ENCODE measurements at regions not wholly inside any gene's neighbourhood (a gene's known extent, or its start where the extent isn't known, plus 50 kb on each side); places are given as distances from the start of the nearest gene placed in this dataset.

DNA sequence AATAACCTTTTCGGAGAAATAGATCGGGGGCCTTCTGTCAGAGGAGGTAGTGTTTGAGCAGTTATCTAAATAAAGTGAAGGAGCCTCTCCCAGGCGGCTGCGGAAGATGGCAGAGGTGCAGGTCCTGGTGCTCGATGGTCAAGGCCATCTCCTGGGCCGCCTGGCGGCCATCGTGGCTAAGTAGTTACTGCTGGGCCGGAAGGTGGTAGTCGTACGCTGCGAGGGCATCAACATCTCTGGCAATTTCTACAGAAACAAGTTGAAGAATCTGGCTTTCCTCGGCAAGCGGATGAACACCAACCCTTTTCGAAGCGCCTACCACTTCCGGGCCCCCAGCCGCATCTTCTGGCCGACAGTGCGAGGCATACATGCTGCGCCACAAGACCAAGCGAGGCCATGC is 186.1 kb downstream of the KTN1 start:
- no peak overlapping the region for H3K27ac ChIP-seq (ENCODE audit: low read depth, low read length, severe bottlenecking)
- WGBS, 2 experiments (ENCODE audit: insufficient coverage in 2 of 2): 94 to 98% methylated on average over 21 to 22 of the region's 22 CpGs
- no peak overlapping the region for H3K4me3 ChIP-seq (ENCODE audit: extremely low read depth, insufficient read depth, low read length, poor library complexity, severe bottlenecking)
- no peaks in the 10 kb centered on the region for H3K4me1 ChIP-seq (ENCODE audit: control insufficient read depth, insufficient read depth, low read length, poor library complexity, severe bottlenecking)
- no peaks in the 10 kb centered on the region for H3K9me3 ChIP-seq (ENCODE audit: control insufficient read depth, low read length)
- H3K36me3 ChIP-seq (ENCODE audit: control insufficient read depth, insufficient read depth, low read length): no peaks in the 10 kb centered on the region

DNA sequence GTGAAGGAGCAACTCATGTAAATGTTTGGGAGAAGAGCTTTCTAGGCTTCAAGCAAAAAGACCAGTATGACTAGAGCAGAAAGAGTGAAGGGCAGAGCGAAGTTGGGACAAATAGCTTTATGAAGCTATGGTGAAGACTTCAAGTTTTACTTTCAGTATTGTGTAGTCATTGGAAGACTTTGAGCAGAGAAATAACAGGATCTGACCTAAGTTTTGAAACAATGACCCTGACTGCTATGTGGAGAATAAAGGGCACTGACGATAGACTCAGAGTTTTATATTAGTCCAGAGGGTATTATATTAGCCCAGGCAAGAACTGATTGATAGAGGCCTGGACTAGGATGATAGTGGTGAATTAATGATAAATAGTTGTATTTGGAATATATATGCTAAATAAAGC is 187.3 kb downstream of the KTN1 start:
- Histone ChIP-seq H3K27ac (ENCODE audit: low read depth, low read length, severe bottlenecking) (no peak overlapping the region), H3K4me1 (ENCODE audit: control insufficient read depth, insufficient read depth, low read length, poor library complexity, severe bottlenecking) (no peaks in the 10 kb centered on the region), H3K9me3 (ENCODE audit: control insufficient read depth, low read length) (no peaks in the 10 kb centered on the region), H3K4me3 (ENCODE audit: extremely low read depth, insufficient read depth, low read length, poor library complexity, severe bottlenecking) (no peak overlapping the region), H3K36me3 (ENCODE audit: control insufficient read depth, insufficient read depth, low read length) (no peaks in the 10 kb centered on the region)
- WGBS, 2 experiments (ENCODE audit: insufficient coverage in 2 of 2): 97 to 100% methylated on average over 2 of the region's 2 CpGs

DNA sequence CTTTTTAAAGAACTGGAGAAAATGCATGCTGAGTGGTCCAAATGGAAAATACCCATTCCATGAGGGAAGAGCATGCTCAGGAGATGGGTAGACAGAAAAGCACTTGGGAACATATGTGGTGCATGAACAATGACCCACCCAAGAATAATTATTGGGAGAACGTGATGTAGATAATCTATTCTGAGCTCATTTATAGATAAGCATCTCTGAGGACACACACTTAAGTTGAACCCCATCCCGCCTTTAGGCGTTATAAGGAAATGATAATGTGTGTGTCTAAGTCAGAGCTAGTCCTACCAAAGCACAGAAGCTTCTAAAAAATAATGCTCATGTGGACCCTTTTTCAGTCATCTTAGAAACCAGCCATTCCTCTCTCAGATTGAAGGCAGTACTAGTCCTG is 189.9 kb downstream of the KTN1 start:
- H3K4me1 ChIP-seq (ENCODE audit: control insufficient read depth, insufficient read depth, low read length, poor library complexity, severe bottlenecking): no peaks in the 10 kb centered on the region
- no peaks in the 10 kb centered on the region for H3K36me3 ChIP-seq (ENCODE audit: control insufficient read depth, insufficient read depth, low read length)
- H3K4me3 ChIP-seq (ENCODE audit: extremely low read depth, insufficient read depth, low read length, poor library complexity, severe bottlenecking): no peak overlapping the region
- H3K27ac ChIP-seq (ENCODE audit: low read depth, low read length, severe bottlenecking): no peak overlapping the region
- WGBS, 2 experiments (ENCODE audit: insufficient coverage in 2 of 2): 100% methylated on average over 1 of the region's 3 CpGs; no CpG with 5 or more reads in 1 of the 2 experiments
- no peaks in the 10 kb centered on the region for H3K9me3 ChIP-seq (ENCODE audit: control insufficient read depth, low read length)

DNA sequence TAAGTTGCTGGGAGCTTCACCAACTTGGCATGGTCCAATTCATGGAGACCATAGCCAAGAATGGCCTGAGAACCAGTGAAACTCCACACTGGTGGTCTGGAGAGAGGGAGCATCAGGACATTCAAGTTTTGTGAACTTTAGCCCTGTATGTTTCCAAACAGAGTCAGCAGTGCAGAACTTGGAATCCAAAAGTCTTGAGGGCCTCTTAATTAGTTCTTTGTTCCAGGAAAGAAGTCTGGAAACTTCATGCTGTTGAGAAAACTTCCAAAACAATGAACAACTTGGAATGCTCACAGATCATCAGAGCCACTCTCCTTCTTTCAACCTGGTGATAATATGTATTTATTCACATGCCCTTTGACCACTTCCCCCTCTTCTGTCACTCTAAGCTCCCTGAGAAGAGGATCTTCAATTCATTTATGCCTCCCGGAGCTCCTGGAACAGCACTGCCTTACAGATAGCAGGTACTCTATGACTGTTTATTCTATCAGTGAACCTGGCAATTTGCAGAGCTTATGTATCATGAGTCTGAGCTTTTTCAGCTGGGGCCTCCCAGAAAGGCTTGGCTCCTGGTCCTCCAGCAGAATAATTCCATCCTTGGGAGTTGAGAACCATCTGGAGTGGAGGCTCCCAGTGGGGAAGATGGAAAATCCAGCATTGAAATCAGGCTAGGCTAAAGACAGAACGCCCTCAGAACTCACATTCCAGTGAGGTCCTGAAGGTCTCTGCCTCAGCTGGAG is 191.4 kb downstream of the KTN1 start:
- Histone ChIP-seq H3K36me3 (ENCODE audit: control insufficient read depth, insufficient read depth, low read length) (no peaks in the 10 kb centered on the region), H3K9me3 (ENCODE audit: control insufficient read depth, low read length) (no peaks in the 10 kb centered on the region), H3K27ac (ENCODE audit: low read depth, low read length, severe bottlenecking) (no peak overlapping the region), H3K4me3 (ENCODE audit: extremely low read depth, insufficient read depth, low read length, poor library complexity, severe bottlenecking) (no peak overlapping the region), H3K4me1 (ENCODE audit: control insufficient read depth, insufficient read depth, low read length, poor library complexity, severe bottlenecking) (no peaks in the 10 kb centered on the region)
- 78 to 100% methylated on average over 1 of the region's 2 CpGs for WGBS, 2 experiments (ENCODE audit: insufficient coverage in 2 of 2)

DNA sequence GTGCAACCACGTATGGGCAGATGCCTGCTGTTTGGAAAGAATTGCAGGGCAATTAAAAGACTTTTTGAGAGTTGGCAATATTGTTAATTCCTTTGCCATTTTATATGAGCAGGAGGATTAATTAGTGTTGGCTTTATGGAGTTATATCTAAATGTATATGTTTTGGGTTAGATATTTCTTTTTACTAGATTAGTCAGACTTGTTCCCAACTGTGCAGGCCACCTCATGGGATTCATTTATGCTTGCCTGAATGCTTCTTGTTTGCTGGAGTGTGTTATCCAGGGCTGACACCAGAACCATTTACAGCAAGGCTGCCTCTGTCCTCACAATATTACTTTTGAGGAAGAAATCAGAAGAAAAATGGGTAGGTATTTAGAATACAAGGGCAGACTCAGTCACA is 192.5 kb downstream of the KTN1 start:
- Histone ChIP-seq H3K4me1 (ENCODE audit: control insufficient read depth, insufficient read depth, low read length, poor library complexity, severe bottlenecking) (no peaks in the 10 kb centered on the region), H3K36me3 (ENCODE audit: control insufficient read depth, insufficient read depth, low read length) (no peaks in the 10 kb centered on the region), H3K27ac (ENCODE audit: low read depth, low read length, severe bottlenecking) (no peak overlapping the region), H3K9me3 (ENCODE audit: control insufficient read depth, low read length) (no peaks in the 10 kb centered on the region), H3K4me3 (ENCODE audit: extremely low read depth, insufficient read depth, low read length, poor library complexity, severe bottlenecking) (no peak overlapping the region)
- 89 to 100% methylated on average over 1 of the region's 1 CpG for WGBS, 2 experiments (ENCODE audit: insufficient coverage in 2 of 2)

DNA sequence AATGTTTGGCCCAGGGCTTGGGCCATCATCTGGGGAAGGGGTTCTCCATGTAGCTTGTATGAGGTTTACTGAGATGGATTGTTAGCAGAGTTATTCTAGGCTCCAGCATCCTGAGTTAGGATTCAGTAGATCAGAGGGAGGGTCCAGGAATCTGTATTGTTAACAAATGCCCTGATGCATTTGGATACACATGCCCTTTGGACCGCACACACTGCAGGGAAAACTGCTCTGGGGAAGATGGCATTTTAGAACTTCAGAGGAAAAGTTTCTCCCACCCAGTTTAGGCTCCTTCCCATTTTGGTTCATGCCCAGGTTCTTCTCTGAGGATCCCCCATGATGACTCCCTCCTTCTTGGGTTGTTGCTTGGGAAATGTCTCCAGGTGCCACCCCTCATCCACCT is 193.3 kb downstream of the KTN1 start:
- Histone ChIP-seq H3K36me3 (ENCODE audit: control insufficient read depth, insufficient read depth, low read length) (no peaks in the 10 kb centered on the region), H3K4me1 (ENCODE audit: control insufficient read depth, insufficient read depth, low read length, poor library complexity, severe bottlenecking) (no peaks in the 10 kb centered on the region), H3K4me3 (ENCODE audit: extremely low read depth, insufficient read depth, low read length, poor library complexity, severe bottlenecking) (no peak overlapping the region), H3K9me3 (ENCODE audit: control insufficient read depth, low read length) (no peaks in the 10 kb centered on the region), H3K27ac (ENCODE audit: low read depth, low read length, severe bottlenecking) (no peak overlapping the region)
- 71 to 100% methylated on average over 1 of the region's 1 CpG for WGBS, 2 experiments (ENCODE audit: insufficient coverage in 2 of 2)

DNA sequence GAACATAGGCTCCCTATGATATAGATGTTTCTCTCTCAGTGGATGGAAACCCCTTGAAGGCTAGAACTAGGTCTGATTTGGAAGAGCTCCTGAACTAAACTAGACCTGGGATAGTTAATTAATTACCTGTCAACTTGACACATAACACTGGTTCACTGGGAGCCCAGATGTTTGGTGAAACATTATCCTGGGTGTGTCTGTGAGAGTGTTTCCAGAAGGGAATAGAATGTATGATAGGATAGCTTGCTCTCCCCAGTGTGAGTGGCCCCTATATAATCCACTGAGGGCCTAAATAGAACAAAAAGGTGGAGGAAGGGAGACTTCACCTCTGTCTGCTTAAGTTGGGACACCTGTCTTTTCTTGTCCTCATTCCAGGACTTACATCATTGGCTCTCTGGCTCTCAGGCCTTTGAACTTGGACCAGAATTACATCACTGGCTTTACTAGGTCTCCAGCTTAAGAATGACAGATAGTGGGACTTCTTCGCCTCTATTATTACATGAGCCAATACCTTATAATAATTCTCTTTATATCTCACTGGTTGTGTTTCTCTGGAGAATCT is 194.1 kb downstream of the KTN1 start:
- Histone ChIP-seq H3K9me3 (ENCODE audit: control insufficient read depth, low read length) (no peaks in the 10 kb centered on the region), H3K36me3 (ENCODE audit: control insufficient read depth, insufficient read depth, low read length) (no peaks in the 10 kb centered on the region), H3K4me3 (ENCODE audit: extremely low read depth, insufficient read depth, low read length, poor library complexity, severe bottlenecking) (no peak overlapping the region), H3K27ac (ENCODE audit: low read depth, low read length, severe bottlenecking) (no peak overlapping the region), H3K4me1 (ENCODE audit: control insufficient read depth, insufficient read depth, low read length, poor library complexity, severe bottlenecking) (no peaks in the 10 kb centered on the region)
- WGBS, 2 experiments (ENCODE audit: insufficient coverage in 2 of 2): no CpG with 5 or more reads among the region's 1 CpG

DNA sequence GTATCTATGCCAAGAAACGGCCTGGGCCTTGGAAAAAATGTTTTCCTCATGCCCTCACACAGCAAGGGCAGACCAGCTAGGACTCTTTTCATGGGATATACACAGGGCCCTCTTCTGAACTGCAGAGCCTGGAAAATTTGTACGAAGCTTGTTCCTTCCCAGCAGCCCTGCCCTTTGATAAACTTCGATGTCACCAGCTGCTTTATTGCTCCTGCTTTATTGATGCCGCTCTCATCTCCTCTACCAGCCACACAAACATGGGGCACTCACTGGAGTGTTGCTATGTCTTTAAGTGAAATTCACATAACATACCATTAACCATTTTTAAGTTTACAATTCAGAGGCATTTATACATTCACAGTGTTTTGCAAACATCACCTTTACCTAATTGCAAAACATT is 197.9 kb downstream of the KTN1 start:
- Histone ChIP-seq H3K4me3 (ENCODE audit: extremely low read depth, insufficient read depth, low read length, poor library complexity, severe bottlenecking) (no peak overlapping the region), H3K9me3 (ENCODE audit: control insufficient read depth, low read length) (no peaks in the 10 kb centered on the region), H3K4me1 (ENCODE audit: control insufficient read depth, insufficient read depth, low read length, poor library complexity, severe bottlenecking) (no peaks in the 10 kb centered on the region), H3K27ac (ENCODE audit: low read depth, low read length, severe bottlenecking) (no peak overlapping the region), H3K36me3 (ENCODE audit: control insufficient read depth, insufficient read depth, low read length) (no peaks in the 10 kb centered on the region)
- WGBS, 2 experiments (ENCODE audit: insufficient coverage in 2 of 2): 70 to 79% methylated on average over 2 to 3 of the region's 4 CpGs

DNA sequence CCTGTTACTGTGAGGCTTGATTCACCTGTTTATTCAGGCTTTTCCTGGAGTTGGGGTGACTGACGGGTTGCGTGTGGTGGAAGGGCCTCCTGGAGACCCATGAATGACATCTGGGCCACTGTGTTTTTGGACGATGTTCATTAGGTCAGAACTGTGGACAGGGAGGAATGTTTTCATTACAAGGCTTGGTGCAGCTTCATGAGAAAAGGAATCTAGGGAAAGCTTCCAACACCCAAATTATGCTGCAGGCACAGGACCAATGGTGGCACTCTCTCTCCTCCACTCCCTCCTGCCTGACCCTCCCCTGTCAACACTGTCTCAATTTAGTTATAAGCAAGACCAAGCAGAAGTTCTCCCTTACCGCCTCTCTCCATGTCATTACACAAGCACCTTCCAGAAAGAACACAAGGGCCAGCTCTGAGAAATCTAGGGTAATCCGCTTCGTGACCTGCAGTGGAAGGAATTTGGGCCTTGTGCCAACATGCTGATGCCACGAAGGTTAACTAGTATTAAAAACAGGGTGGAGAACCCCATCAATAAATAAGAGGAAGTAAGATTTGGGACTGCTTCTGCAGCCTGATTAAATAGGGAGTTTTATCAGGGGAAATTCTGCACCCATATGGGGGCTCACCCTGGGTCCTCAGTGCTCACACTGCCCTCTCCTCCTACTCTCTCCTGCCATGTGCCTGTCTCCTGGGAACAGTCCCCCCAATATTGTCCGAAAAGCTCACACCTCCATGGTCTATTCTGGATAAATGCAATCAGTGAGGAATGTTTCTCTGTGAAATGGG is 200.3 kb downstream of the KTN1 start:
- Histone ChIP-seq H3K36me3 (ENCODE audit: control insufficient read depth, insufficient read depth, low read length) (no peaks in the 10 kb centered on the region), H3K4me3 (ENCODE audit: extremely low read depth, insufficient read depth, low read length, poor library complexity, severe bottlenecking) (no peak overlapping the region), H3K4me1 (ENCODE audit: control insufficient read depth, insufficient read depth, low read length, poor library complexity, severe bottlenecking) (no peaks in the 10 kb centered on the region), H3K27ac (ENCODE audit: low read depth, low read length, severe bottlenecking) (no peak overlapping the region), H3K9me3 (ENCODE audit: control insufficient read depth, low read length) (no peaks in the 10 kb centered on the region)
- WGBS, 2 experiments (ENCODE audit: insufficient coverage in 2 of 2): 98% methylated on average over 5 to 7 of the region's 8 CpGs

DNA sequence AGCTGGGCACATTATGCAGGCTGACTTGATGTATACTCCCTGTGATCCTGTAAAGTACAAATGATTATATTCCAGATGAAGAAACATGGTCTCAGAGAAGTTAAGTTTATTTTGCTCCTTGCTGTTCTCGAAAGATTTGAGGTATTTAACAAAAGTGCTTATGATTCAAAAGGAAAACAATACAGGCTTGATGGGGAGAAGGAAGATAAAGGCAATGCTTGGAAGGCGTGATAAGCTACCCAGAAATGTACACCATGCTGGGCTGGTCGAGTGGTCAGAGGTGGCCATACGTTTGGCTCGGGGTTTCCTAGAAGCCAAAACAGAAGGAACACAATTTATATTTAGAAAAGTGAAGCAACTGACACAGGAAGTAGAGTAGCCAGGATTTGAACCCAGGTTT is 201.0 kb downstream of the KTN1 start:
- no peaks in the 10 kb centered on the region for H3K36me3 ChIP-seq (ENCODE audit: control insufficient read depth, insufficient read depth, low read length)
- H3K9me3 ChIP-seq (ENCODE audit: control insufficient read depth, low read length): no peaks in the 10 kb centered on the region
- no peak overlapping the region for H3K27ac ChIP-seq (ENCODE audit: low read depth, low read length, severe bottlenecking)
- H3K4me1 ChIP-seq (ENCODE audit: control insufficient read depth, insufficient read depth, low read length, poor library complexity, severe bottlenecking): no peaks in the 10 kb centered on the region
- no peak overlapping the region for H3K4me3 ChIP-seq (ENCODE audit: extremely low read depth, insufficient read depth, low read length, poor library complexity, severe bottlenecking)
- 88 to 94% methylated on average over 2 to 5 of the region's 5 CpGs for WGBS, 2 experiments (ENCODE audit: insufficient coverage in 2 of 2)

DNA sequence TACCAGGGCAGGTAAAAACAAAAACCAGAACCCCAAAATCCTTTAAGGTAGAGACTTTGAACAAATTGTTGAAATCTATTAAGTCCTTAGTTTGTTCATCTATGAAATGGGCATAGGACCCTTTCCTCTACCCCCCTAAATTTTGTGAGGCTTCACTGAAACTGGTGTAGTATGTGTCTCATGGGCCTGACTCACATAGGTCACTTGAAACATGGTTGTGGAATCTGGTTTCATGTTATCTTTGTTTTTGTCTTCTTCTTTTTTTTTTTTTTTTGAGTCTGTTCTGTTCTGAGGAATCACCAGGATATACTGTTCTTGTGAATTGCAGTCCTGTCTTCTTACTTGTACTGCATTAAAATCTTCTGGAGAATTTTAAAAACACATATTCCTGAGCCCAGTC is 202.2 kb downstream of the KTN1 start:
- Histone ChIP-seq H3K4me3 (ENCODE audit: extremely low read depth, insufficient read depth, low read length, poor library complexity, severe bottlenecking) (no peak overlapping the region), H3K4me1 (ENCODE audit: control insufficient read depth, insufficient read depth, low read length, poor library complexity, severe bottlenecking) (no peaks in the 10 kb centered on the region), H3K36me3 (ENCODE audit: control insufficient read depth, insufficient read depth, low read length) (no peaks in the 10 kb centered on the region), H3K27ac (ENCODE audit: low read depth, low read length, severe bottlenecking) (no peak overlapping the region), H3K9me3 (ENCODE audit: control insufficient read depth, low read length) (no peaks in the 10 kb centered on the region)

Data from mesodermal cell (in vitro differentiated cells).